Endothelial cell of umbilical vein (primary cell): ENCODE measurements at regions not wholly inside any gene's neighbourhood (a gene's known extent, or its start where the extent isn't known, plus 50 kb on each side); places are given as distances from the start of the nearest gene placed in this dataset.

Source experiments
- BruUV-seq: library from RNA; stranded (reverse); fragments of 400-500 nt; replicated peaks from 2 replicates; lab custom pipeline; 2021; lab: Mats Ljungman, UMichigan
- CTCF ChIA-PET: fragments of 300-600, 350-600 bp; sonication (Branson Sonifier 250); formaldehyde crosslinking; loops from one replicate; lab custom pipeline; 2021; ENCODE audit warnings: antibody characterized with exemption, inconsistent platforms; lab: Charles Lee
- POLR2A ChIA-PET: fragments of 300-600, 350-600 bp; sonication (Branson Sonifier 250); formaldehyde crosslinking; loops from one replicate; lab custom pipeline; 2021; ENCODE audit warnings: antibody characterized with exemption, inconsistent platforms; lab: Charles Lee
- DNase-seq: peaks from one replicate; pipeline ENCODE4 v3.0.0-alpha.2; 2011; ENCODE audit warnings: low read depth, low spot score
- FAIRE-seq: peaks from 2 replicates; lab custom pipeline; 2011; peaks lifted over from hg19 to GRCh38; lab: Jason Lieb, UNC
- H2AFZ ChIP-seq: 2 replicates; pipeline ENCODE4 v1.6.0; 2012; ENCODE audit warnings: low read depth, low read length, control low read depth, inconsistent platforms
- H3K27ac ChIP-seq: 2 replicates; pipeline ENCODE4 v1.5.1; 2011; ENCODE audit warnings: low read depth, mild to moderate bottlenecking, control low read depth, low read length, moderate library complexity; ENCODE audit not compliant: insufficient read depth
- H3K27me3 ChIP-seq, 2 experiments: 2 replicates each; pipeline versions ENCODE4 v1.6.0 to v1.6.1; 2011; ENCODE audit warnings: low read length in 2 of 2, mixed read lengths in 1 of 2; ENCODE audit not compliant: control insufficient read depth in 2 of 2, insufficient read depth in 2 of 2
- H3K36me3 ChIP-seq, 2 experiments: 2 replicates in 1 of 2; 3 replicates in 1 of 2; pipeline ENCODE4 v1.5.1; 2011; ENCODE audit warnings: low read length in 2 of 2, mild to moderate bottlenecking in 1 of 2, moderate library complexity in 1 of 2; ENCODE audit not compliant: control insufficient read depth in 2 of 2, insufficient read depth in 2 of 2; ENCODE audit errors: extremely low read depth in 1 of 2
- H3K4me1 ChIP-seq: 3 replicates; pipeline ENCODE4 v1.5.1; 2011; ENCODE audit warnings: mild to moderate bottlenecking, low read length; ENCODE audit not compliant: control insufficient read depth, insufficient read depth; ENCODE audit errors: extremely low read depth
- H3K4me2 ChIP-seq: 2 replicates; pipeline ENCODE4 v1.6.1; 2011; ENCODE audit warnings: low read length, control low read depth, mixed read lengths; ENCODE audit not compliant: insufficient read depth
- H3K4me3 ChIP-seq, 3 experiments: fragments of 200-600 bp in 1 of 3; sonication (generic), shearing (Covaris generic) in 1 of 3; replicated peaks in 1 of 3; 2 replicates each; pipeline ENCODE4 v1.5.1; 2011 to 2016; ENCODE audit warnings: control low read depth in 3 of 3, low read length in 3 of 3, mild to moderate bottlenecking in 2 of 3, inconsistent platforms in 1 of 3, low read depth in 1 of 3, moderate library complexity in 1 of 3; ENCODE audit not compliant: insufficient read depth in 1 of 3
- H3K79me2 ChIP-seq: 2 replicates; pipeline ENCODE4 v1.6.0; 2012; ENCODE audit warnings: low read length, inconsistent platforms; ENCODE audit not compliant: control insufficient read depth, insufficient read depth
- H3K9ac ChIP-seq: replicated peaks from 2 replicates; pipeline ENCODE3; 2011; ENCODE audit warnings: low read length, control low read depth; ENCODE audit not compliant: insufficient read depth; ENCODE audit errors: extremely low read depth
- H3K9me1 ChIP-seq: replicated peaks from 3 replicates; pipeline ENCODE4 v1.6.0; 2011; ENCODE audit warnings: mild to moderate bottlenecking, low read length; ENCODE audit not compliant: control insufficient read depth, insufficient read depth; ENCODE audit errors: extremely low read depth
- H3K9me3 ChIP-seq: replicated peaks from 2 replicates; pipeline ENCODE4 v1.5.1; 2012; ENCODE audit warnings: low read length, inconsistent platforms; ENCODE audit not compliant: control insufficient read depth, insufficient read depth
- H4K20me1 ChIP-seq: replicated peaks from 2 replicates; pipeline ENCODE3; 2011; ENCODE audit warnings: mild to moderate bottlenecking, low read length; ENCODE audit not compliant: control insufficient read depth, insufficient read depth; ENCODE audit errors: extremely low read depth
- EZH2 ChIP-seq: IDR thresholded peaks from 2 replicates; pipeline ENCODE4 v1.6.1; 2012; ENCODE audit warnings: borderline replicate concordance, low read depth, mild to moderate bottlenecking, moderate library complexity, low read length, inconsistent platforms; ENCODE audit not compliant: severe bottlenecking
- FOS ChIP-seq: IDR thresholded peaks from 2 replicates; pipeline ENCODE4 v1.6.1; 2011; ENCODE audit warnings: mild to moderate bottlenecking, low read length, moderate library complexity, borderline replicate concordance; ENCODE audit not compliant: insufficient read depth
- GATA2 ChIP-seq: IDR thresholded peaks from 2 replicates; pipeline ENCODE4 v1.7.0; 2011; ENCODE audit warnings: low read depth, mild to moderate bottlenecking, moderate library complexity, mixed read lengths, low read length; ENCODE audit not compliant: insufficient read length, insufficient read depth
- JUN ChIP-seq: IDR thresholded peaks from 2 replicates; pipeline ENCODE4 v1.6.1; 2011; ENCODE audit warnings: borderline replicate concordance, low read depth; ENCODE audit not compliant: insufficient read length, insufficient read depth
- MAX ChIP-seq: IDR thresholded peaks from 2 replicates; pipeline ENCODE4 v1.6.1; 2011; ENCODE audit not compliant: insufficient read depth, insufficient read length
- MYC ChIP-seq: IDR thresholded peaks from one replicate; pipeline ENCODE4 v1.6.1; 2011; ENCODE audit warnings: mild to moderate bottlenecking, low read depth, low read length
- POLR2A ChIP-seq: IDR thresholded peaks from 2 replicates; pipeline ENCODE4 v1.6.1; 2012; ENCODE audit warnings: low read depth, mild to moderate bottlenecking, control low read depth, low read length
- POLR2AphosphoS5 ChIP-seq: IDR thresholded peaks from 2 replicates; pipeline ENCODE4 v1.6.1; 2012; ENCODE audit warnings: low read depth, mild to moderate bottlenecking, control low read depth, low read length, moderate library complexity; ENCODE audit not compliant: insufficient read depth
- dilution Hi-C: fragments of 300-500 bp; cut with MboI; formaldehyde crosslinking; loops from one replicate; pipeline ENCODE4 v1.15.0; 2019; ENCODE audit warnings: low sequenced_read_pairs; ENCODE audit not compliant: extremely low pct_ligation_motif_present
- intact Hi-C: fragments of 100-400 bp; cut with micrococcal nuclease; formaldehyde crosslinking; loops from one replicate; pipeline ENCODE4 v1.10.0; 2022
- TF ChIP-seq, protein P1 (sequence below), 2 donors: IDR thresholded peaks; 1 replicate in 1 of 2; 2 replicates in 1 of 2; pipeline ENCODE4 v1.5.1; 2011; ENCODE audit warnings: low read length in 2 of 2, mild to moderate bottlenecking in 2 of 2, moderate library complexity in 2 of 2, control low read depth in 1 of 2, inconsistent platforms in 1 of 2, low read depth in 1 of 2; ENCODE audit not compliant: insufficient read depth in 1 of 2; ENCODE audit errors: extremely low read depth in 1 of 2

GRCh38 chr4:79225360-79225759 is 100.5 kb downstream of the NAA11 start:
- dilution Hi-C loops, result no loop called here
- no peak for FAIRE-seq
- TF ChIP-seq GATA2 (no peak), EZH2 (no peak), FOS (no peak), MYC (no peak)
- TF ChIP-seq, protein P1, sequence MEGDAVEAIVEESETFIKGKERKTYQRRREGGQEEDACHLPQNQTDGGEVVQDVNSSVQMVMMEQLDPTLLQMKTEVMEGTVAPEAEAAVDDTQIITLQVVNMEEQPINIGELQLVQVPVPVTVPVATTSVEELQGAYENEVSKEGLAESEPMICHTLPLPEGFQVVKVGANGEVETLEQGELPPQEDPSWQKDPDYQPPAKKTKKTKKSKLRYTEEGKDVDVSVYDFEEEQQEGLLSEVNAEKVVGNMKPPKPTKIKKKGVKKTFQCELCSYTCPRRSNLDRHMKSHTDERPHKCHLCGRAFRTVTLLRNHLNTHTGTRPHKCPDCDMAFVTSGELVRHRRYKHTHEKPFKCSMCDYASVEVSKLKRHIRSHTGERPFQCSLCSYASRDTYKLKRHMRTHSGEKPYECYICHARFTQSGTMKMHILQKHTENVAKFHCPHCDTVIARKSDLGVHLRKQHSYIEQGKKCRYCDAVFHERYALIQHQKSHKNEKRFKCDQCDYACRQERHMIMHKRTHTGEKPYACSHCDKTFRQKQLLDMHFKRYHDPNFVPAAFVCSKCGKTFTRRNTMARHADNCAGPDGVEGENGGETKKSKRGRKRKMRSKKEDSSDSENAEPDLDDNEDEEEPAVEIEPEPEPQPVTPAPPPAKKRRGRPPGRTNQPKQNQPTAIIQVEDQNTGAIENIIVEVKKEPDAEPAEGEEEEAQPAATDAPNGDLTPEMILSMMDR (IDR thresholded peaks at IDR 0.05; ENCODE audit: extremely low read depth in 1 of 2, insufficient read depth in 1 of 2, low read depth in 1 of 2, low read length in 2 of 2), result no peak

DNA sequence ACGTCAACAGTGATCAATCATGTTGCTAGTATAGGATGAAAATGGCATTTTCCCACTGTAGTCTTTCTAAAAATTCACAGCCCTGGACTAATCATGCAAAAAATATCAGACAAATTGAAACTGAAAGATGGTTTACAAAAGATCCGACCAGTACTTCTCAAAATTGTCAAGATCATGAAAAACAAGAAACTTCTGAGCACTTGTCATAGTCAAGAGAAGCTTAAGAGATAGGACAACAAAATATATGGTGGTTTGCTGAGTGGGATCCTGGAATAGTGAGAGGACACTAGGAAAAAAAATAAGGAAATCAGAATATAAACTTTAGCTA is 101.1 kb downstream of the NAA11 start:
- no peak overlapping the region for H3K4me2 ChIP-seq
- intact Hi-C loops (no loop called here), dilution Hi-C loops (no loop called here)
- no peak overlapping the region for H3K4me3 ChIP-seq
- no peak overlapping the region for H3K27ac ChIP-seq
- H3K9me3 ChIP-seq, result no peaks in the 10 kb centered on the region
- no peak for FAIRE-seq
- no peaks in the 10 kb centered on the region for H3K27me3 ChIP-seq
- no peak overlapping the region for H3K9ac ChIP-seq
- H4K20me1 ChIP-seq, result no peaks in the 10 kb centered on the region
- no peaks in the 10 kb centered on the region for H3K9me1 ChIP-seq
- BruUV-seq, result no TSS peak
- no peaks in the 10 kb centered on the region for H3K4me1 ChIP-seq
- no peaks in the 10 kb centered on the region for H3K36me3 ChIP-seq
- no peak for DNase-seq
- TF ChIP-seq POLR2A, result no peak
- TF ChIP-seq JUN, result no peak
- TF ChIP-seq FOS, result no peak
- TF ChIP-seq GATA2, result no peak
- no peak for TF ChIP-seq EZH2
- TF ChIP-seq MYC, result no peak
- TF ChIP-seq, protein P1 (IDR thresholded peaks at IDR 0.05; ENCODE audit: extremely low read depth in 1 of 2, insufficient read depth in 1 of 2, low read depth in 1 of 2, low read length in 2 of 2), result no peak
- TF ChIP-seq POLR2AphosphoS5, result no peak
- TF ChIP-seq MAX, result no peak
- no peak overlapping the region for H2AFZ ChIP-seq
- ChIA-PET CTCF (no interaction called here), POLR2A (no interaction called here)
- H3K79me2 ChIP-seq, result no peaks in the 10 kb centered on the region

More at GRCh38 chr4:79225360-79225759, 100.5 kb downstream of the NAA11 start:
- ChIA-PET CTCF (no interaction called here), POLR2A (no interaction called here)
- H3K27ac ChIP-seq, result no peak overlapping the region
- no peaks in the 10 kb centered on the region for H3K4me1 ChIP-seq
- H3K9me3 ChIP-seq, result no peaks in the 10 kb centered on the region
- H3K36me3 ChIP-seq, result no peaks in the 10 kb centered on the region
- intact Hi-C loops, result no loop called here
- H3K27me3 ChIP-seq, result no peaks in the 10 kb centered on the region
- no peaks in the 10 kb centered on the region for H3K9me1 ChIP-seq
- no peak for DNase-seq
- no TSS peak for BruUV-seq
- H3K79me2 ChIP-seq, result no peaks in the 10 kb centered on the region
- H2AFZ ChIP-seq, result no peak overlapping the region
- H3K4me2 ChIP-seq, result no peak overlapping the region
- no peaks in the 10 kb centered on the region for H4K20me1 ChIP-seq
- no peak overlapping the region for H3K9ac ChIP-seq
- H3K4me3 ChIP-seq, result no peak overlapping the region
